SK-N-SH (cell line): ENCODE measurements at regions not wholly inside any gene's neighbourhood (a gene's known extent, or its start where the extent isn't known, plus 50 kb on each side); places are given as distances from the start of the nearest gene placed in this dataset.

Experiments
- CTCF ChIA-PET: fragments of 300-600, 350-600 bp; formaldehyde crosslinking; extraction: SDS; loops from one replicate; lab custom pipeline; 2021; lab: Yijun Ruan, JAX
- POLR2A ChIA-PET: fragments of 350-600 bp; sonication (Branson Sonifier 250); formaldehyde crosslinking; extraction: SDS; loops from one replicate; lab custom pipeline; 2020; ENCODE audit warnings: antibody characterized with exemption, inconsistent platforms; lab: Yijun Ruan, JAX
- DNase-seq: peaks from one replicate; pipeline ENCODE4 v3.0.0; 2012
- H2AFZ ChIP-seq: fragments of 200-600 bp; sonication (generic); 2 replicates; pipeline ENCODE4 v1.8.1; 2016; ENCODE audit warnings: antibody characterized with exemption, mild to moderate bottlenecking, low read depth
- H3F3A ChIP-seq: fragments of 200-600 bp; sonication (generic); replicated peaks from 2 replicates; pipeline ENCODE3; 2016; ENCODE audit warnings: antibody characterized with exemption, mild to moderate bottlenecking; ENCODE audit not compliant: insufficient read depth
- H3K27ac ChIP-seq, 2 experiments: fragments of 200-500 bp in 1 of 2; fragments of 200-600 bp in 1 of 2; sonication (Bioruptor generic) in 1 of 2; sonication (generic), shearing (Covaris generic) in 1 of 2; 2 replicates each; pipeline versions ENCODE4 v1.5.1 to v1.6.1; 2014 to 2016; ENCODE audit warnings: low read depth in 2 of 2, inconsistent platforms in 1 of 2, low read length in 1 of 2, mild to moderate bottlenecking in 1 of 2, mixed read lengths in 1 of 2
- H3K27me3 ChIP-seq: fragments of 200-600 bp; sonication (generic), shearing (Covaris generic); 2 replicates; pipeline ENCODE4 v1.6.1; 2016; ENCODE audit warnings: mixed run types; ENCODE audit not compliant: insufficient read depth
- H3K36me3 ChIP-seq, 2 experiments: fragments of 200-500 bp in 1 of 2; fragments of 200-600 bp in 1 of 2; sonication (Bioruptor generic) in 1 of 2; sonication (generic) in 1 of 2; replicated peaks in 1 of 2; 2 replicates each; pipeline versions ENCODE3 to v1.5.1; 2014 to 2016; ENCODE audit warnings: low read length in 1 of 2, mild to moderate bottlenecking in 1 of 2; ENCODE audit not compliant: insufficient read depth in 2 of 2, control insufficient read depth in 1 of 2
- H3K4me1 ChIP-seq, 2 experiments: fragments of 200-500 bp in 1 of 2; fragments of 200-600 bp in 1 of 2; sonication (Bioruptor generic) in 1 of 2; sonication (generic), shearing (Covaris generic) in 1 of 2; 2 replicates each; pipeline versions ENCODE4 v1.5.1 to v1.6.1; 2014 to 2016; ENCODE audit warnings: low read depth in 1 of 2, low read length in 1 of 2, mixed run types in 1 of 2; ENCODE audit not compliant: insufficient read depth in 2 of 2, control insufficient read depth in 1 of 2
- H3K4me2 ChIP-seq: fragments of 200-600 bp; sonication (generic), shearing (Covaris generic); 2 replicates; pipeline ENCODE4 v1.6.1; 2017; ENCODE audit warnings: mixed run types
- H3K4me3 ChIP-seq, 2 experiments: fragments of 200-500 bp in 1 of 2; fragments of 200-600 bp in 1 of 2; sonication (Bioruptor generic) in 1 of 2; sonication (generic), shearing (Covaris generic) in 1 of 2; 2 replicates each; pipeline versions ENCODE4 v1.5.1 to v1.8.1; 2014 to 2016; ENCODE audit warnings: low read depth in 2 of 2, inconsistent platforms in 1 of 2, low read length in 1 of 2, mild to moderate bottlenecking in 1 of 2, mixed read lengths in 1 of 2, moderate library complexity in 1 of 2
- H3K79me2 ChIP-seq: fragments of 200-600 bp; sonication (generic); 2 replicates; pipeline ENCODE4 v1.8.1; 2017; ENCODE audit warnings: mild to moderate bottlenecking; ENCODE audit not compliant: insufficient read depth
- H3K9ac ChIP-seq: fragments of 200-600 bp; sonication (generic); 2 replicates; pipeline ENCODE4 v1.6.1; 2017; ENCODE audit warnings: mixed run types
- H3K9me2 ChIP-seq: fragments of 200-600 bp; sonication (generic); 2 replicates; pipeline ENCODE4 v1.6.1; 2017; ENCODE audit warnings: mixed run types
- H3K9me3 ChIP-seq: fragments of 200-600 bp; sonication (generic); 2 replicates; pipeline ENCODE4 v1.6.1; 2017; ENCODE audit warnings: mixed run types, mild to moderate bottlenecking, moderate library complexity
- H4K20me1 ChIP-seq: fragments of 200-600 bp; sonication (generic); 2 replicates; pipeline ENCODE4 v1.6.1; 2017; ENCODE audit warnings: mild to moderate bottlenecking, mixed run types; ENCODE audit not compliant: insufficient read depth
- ELF1 ChIP-seq: IDR thresholded peaks from 2 replicates; pipeline ENCODE4 v1.4.0; 2012
- FOSL2 ChIP-seq: IDR thresholded peaks from 2 replicates; pipeline ENCODE4 v1.4.0; 2012; ENCODE audit warnings: low read depth, mild to moderate bottlenecking, moderate library complexity, borderline replicate concordance
- GATA2 ChIP-seq: sonication (generic); formaldehyde crosslinking; IDR thresholded peaks from 2 replicates; pipeline ENCODE4 v1.5.0; 2020; ENCODE audit warnings: mild to moderate bottlenecking, missing genetic modification reagents
- JUND ChIP-seq: IDR thresholded peaks from 2 replicates; pipeline ENCODE4 v1.4.0; 2012
- POLR2AphosphoS5 ChIP-seq: IDR thresholded peaks from 2 replicates; pipeline ENCODE4 v1.6.1; 2012; ENCODE audit warnings: low read depth, low read length
- RCOR1 ChIP-seq: fragments of 150-350 bp; IDR thresholded peaks from 2 replicates; pipeline ENCODE4 v1.6.1; 2017; ENCODE audit warnings: antibody characterized with exemption, low read length
- RFX5 ChIP-seq: IDR thresholded peaks from 2 replicates; pipeline ENCODE4 v1.6.1; 2012; ENCODE audit warnings: mild to moderate bottlenecking, improper control_type of control experiment, low read length
- TAF1 ChIP-seq: IDR thresholded peaks from 2 replicates; pipeline ENCODE4 v1.6.1; 2012; ENCODE audit warnings: low read depth, mild to moderate bottlenecking, low read length, moderate library complexity, borderline replicate concordance
- TEAD4 ChIP-seq: IDR thresholded peaks from 2 replicates; pipeline ENCODE4 v1.4.0; 2012; ENCODE audit warnings: mild to moderate bottlenecking, borderline replicate concordance; ENCODE audit not compliant: insufficient read depth
- YY1 ChIP-seq: IDR thresholded peaks from 2 replicates; pipeline ENCODE4 v1.4.0; 2012; ENCODE audit warnings: low read depth, mild to moderate bottlenecking
- WGBS: methylation state at CpG from one replicate; pipeline ENCODE4 v1.1.6; 2017; ENCODE audit warnings: low lambda C conversion rate; 5-methylcytosine and 5-hydroxymethylcytosine counted together
- TF ChIP-seq, protein P1 (sequence below): IDR thresholded peaks from 2 replicates; pipeline ENCODE4 v1.4.0; 2012; ENCODE audit warnings: low read depth, borderline replicate concordance
- TF ChIP-seq, protein P2 (sequence below): IDR thresholded peaks from 2 replicates; pipeline ENCODE4 v1.4.0; 2012; ENCODE audit warnings: low read depth, borderline replicate concordance
- TF ChIP-seq, protein P3 (sequence below): IDR thresholded peaks from 2 replicates; pipeline ENCODE4 v1.6.1; 2012; ENCODE audit warnings: mild to moderate bottlenecking, low read depth, low read length, moderate library complexity

DNA sequence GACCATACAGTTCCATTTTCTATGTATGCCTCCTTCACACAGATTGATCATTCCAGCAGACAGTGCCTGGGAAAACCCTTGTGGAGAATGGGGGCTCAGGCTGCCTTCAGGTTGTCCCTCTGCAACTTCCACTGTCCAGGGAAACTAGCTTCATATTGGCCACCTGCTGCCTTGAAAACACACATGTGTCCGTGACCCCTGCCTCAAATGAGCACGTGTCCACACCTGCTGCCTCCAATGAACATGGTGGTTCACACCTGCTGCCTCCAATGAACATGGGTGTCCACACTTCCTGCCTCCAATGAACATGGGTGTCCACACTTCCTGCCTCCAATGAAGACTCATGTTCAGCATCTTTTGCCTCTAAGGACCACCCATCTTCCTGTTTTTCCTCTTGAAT, 185.4 kb upstream of the ADCY2 start:
- CTCF ChIA-PET: no interaction called here
- POLR2A ChIA-PET: no interaction called here

More for the DNA sequence above, 185.4 kb upstream of the ADCY2 start:
- no peaks in the 10 kb centered on the region for H3K9me3 ChIP-seq
- H3K27ac ChIP-seq: no peak overlapping the region
- no peak overlapping the region for H3K4me2 ChIP-seq
- H3K9ac ChIP-seq: no peak overlapping the region
- 0% methylated on average over 2 of the region's 2 CpGs for WGBS
- H3K36me3 ChIP-seq: no peaks in the 10 kb centered on the region
- no peaks in the 10 kb centered on the region for H4K20me1 ChIP-seq
- no peaks in the 10 kb centered on the region for H3F3A ChIP-seq
- no peak for TF ChIP-seq GATA2 (CRISPR knock-in tag)
- no peak for TF ChIP-seq JUND
- TF ChIP-seq TAF1: no peak
- TF ChIP-seq, protein P1, sequence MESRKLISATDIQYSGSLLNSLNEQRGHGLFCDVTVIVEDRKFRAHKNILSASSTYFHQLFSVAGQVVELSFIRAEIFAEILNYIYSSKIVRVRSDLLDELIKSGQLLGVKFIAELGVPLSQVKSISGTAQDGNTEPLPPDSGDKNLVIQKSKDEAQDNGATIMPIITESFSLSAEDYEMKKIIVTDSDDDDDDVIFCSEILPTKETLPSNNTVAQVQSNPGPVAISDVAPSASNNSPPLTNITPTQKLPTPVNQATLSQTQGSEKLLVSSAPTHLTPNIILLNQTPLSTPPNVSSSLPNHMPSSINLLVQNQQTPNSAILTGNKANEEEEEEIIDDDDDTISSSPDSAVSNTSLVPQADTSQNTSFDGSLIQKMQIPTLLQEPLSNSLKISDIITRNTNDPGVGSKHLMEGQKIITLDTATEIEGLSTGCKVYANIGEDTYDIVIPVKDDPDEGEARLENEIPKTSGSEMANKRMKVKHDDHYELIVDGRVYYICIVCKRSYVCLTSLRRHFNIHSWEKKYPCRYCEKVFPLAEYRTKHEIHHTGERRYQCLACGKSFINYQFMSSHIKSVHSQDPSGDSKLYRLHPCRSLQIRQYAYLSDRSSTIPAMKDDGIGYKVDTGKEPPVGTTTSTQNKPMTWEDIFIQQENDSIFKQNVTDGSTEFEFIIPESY: no peak
- no peak for TF ChIP-seq YY1
- no peak for TF ChIP-seq POLR2AphosphoS5
- TF ChIP-seq, protein P2, sequence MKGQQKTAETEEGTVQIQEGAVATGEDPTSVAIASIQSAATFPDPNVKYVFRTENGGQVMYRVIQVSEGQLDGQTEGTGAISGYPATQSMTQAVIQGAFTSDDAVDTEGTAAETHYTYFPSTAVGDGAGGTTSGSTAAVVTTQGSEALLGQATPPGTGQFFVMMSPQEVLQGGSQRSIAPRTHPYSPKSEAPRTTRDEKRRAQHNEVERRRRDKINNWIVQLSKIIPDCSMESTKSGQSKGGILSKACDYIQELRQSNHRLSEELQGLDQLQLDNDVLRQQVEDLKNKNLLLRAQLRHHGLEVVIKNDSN: no peak
- no peak for TF ChIP-seq TEAD4
- TF ChIP-seq, protein P3, sequence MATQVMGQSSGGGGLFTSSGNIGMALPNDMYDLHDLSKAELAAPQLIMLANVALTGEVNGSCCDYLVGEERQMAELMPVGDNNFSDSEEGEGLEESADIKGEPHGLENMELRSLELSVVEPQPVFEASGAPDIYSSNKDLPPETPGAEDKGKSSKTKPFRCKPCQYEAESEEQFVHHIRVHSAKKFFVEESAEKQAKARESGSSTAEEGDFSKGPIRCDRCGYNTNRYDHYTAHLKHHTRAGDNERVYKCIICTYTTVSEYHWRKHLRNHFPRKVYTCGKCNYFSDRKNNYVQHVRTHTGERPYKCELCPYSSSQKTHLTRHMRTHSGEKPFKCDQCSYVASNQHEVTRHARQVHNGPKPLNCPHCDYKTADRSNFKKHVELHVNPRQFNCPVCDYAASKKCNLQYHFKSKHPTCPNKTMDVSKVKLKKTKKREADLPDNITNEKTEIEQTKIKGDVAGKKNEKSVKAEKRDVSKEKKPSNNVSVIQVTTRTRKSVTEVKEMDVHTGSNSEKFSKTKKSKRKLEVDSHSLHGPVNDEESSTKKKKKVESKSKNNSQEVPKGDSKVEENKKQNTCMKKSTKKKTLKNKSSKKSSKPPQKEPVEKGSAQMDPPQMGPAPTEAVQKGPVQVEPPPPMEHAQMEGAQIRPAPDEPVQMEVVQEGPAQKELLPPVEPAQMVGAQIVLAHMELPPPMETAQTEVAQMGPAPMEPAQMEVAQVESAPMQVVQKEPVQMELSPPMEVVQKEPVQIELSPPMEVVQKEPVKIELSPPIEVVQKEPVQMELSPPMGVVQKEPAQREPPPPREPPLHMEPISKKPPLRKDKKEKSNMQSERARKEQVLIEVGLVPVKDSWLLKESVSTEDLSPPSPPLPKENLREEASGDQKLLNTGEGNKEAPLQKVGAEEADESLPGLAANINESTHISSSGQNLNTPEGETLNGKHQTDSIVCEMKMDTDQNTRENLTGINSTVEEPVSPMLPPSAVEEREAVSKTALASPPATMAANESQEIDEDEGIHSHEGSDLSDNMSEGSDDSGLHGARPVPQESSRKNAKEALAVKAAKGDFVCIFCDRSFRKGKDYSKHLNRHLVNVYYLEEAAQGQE: no peak
- TF ChIP-seq FOSL2: no peak
- TF ChIP-seq RCOR1: no peak
- no peak for TF ChIP-seq RFX5
- TF ChIP-seq ELF1: no peak
- no peaks in the 10 kb centered on the region for H3K4me1 ChIP-seq
- H3K4me3 ChIP-seq: no peak overlapping the region
- no peak for DNase-seq
- H2AFZ ChIP-seq: no peak overlapping the region
- H3K9me2 ChIP-seq: no peaks in the 10 kb centered on the region
- no peaks in the 10 kb centered on the region for H3K27me3 ChIP-seq
- no peaks in the 10 kb centered on the region for H3K79me2 ChIP-seq
